ENCODE measurements at regions not wholly inside any gene's neighbourhood (a gene's known extent, or its start where the extent isn't known, plus 50 kb on each side); places are given as distances from the start of the nearest gene placed in this dataset.

- H3K27ac Mint-ChIP-seq = no peak overlapping the region
- no peaks in the 10 kb centered on the region for H3K27me3 Mint-ChIP-seq
- no peaks in the 10 kb centered on the region for H3K9me3 Mint-ChIP-seq
- no peaks in the 10 kb centered on the region for H3K36me3 Mint-ChIP-seq (ENCODE audit: low read depth)
- H3K4me3 Mint-ChIP-seq = no peak overlapping the region
- no peaks in the 10 kb centered on the region for H3K4me1 Mint-ChIP-seq (ENCODE audit: low read depth)
Observed at GRCh38 chr4:123939621-123940020, 543.0 kb downstream of the SPRY1 start.

GRCh38 chr4:123940604-123941003, 544.0 kb downstream of the SPRY1 start:
- no peak overlapping the region for H3K4me3 Mint-ChIP-seq
- no peaks in the 10 kb centered on the region for H3K4me1 Mint-ChIP-seq (ENCODE audit: low read depth)
- H3K36me3 Mint-ChIP-seq (ENCODE audit: low read depth) = no peaks in the 10 kb centered on the region
- no peak overlapping the region for H3K27ac Mint-ChIP-seq
- H3K27me3 Mint-ChIP-seq = no peaks in the 10 kb centered on the region
- no peaks in the 10 kb centered on the region for H3K9me3 Mint-ChIP-seq

- H3K27ac Mint-ChIP-seq = no peak overlapping the region
- H3K4me1 Mint-ChIP-seq (ENCODE audit: low read depth) = no peaks in the 10 kb centered on the region
- no peak overlapping the region for H3K4me3 Mint-ChIP-seq
- H3K36me3 Mint-ChIP-seq (ENCODE audit: low read depth) = no peaks in the 10 kb centered on the region
- no peaks in the 10 kb centered on the region for H3K27me3 Mint-ChIP-seq
- H3K9me3 Mint-ChIP-seq = no peaks in the 10 kb centered on the region
Observed at GRCh38 chr4:123941306-123941705, 544.7 kb downstream of the SPRY1 start.

- peaks cover 3% of the 10 kb centered on the region for H3K9me3 Mint-ChIP-seq
- H3K27me3 Mint-ChIP-seq = no peaks in the 10 kb centered on the region
- H3K4me1 Mint-ChIP-seq (ENCODE audit: low read depth) = no peaks in the 10 kb centered on the region
- no peak overlapping the region for H3K4me3 Mint-ChIP-seq
- no peaks in the 10 kb centered on the region for H3K36me3 Mint-ChIP-seq (ENCODE audit: low read depth)
- no peak overlapping the region for H3K27ac Mint-ChIP-seq
Observed at GRCh38 chr4:123943976-123944375, 547.4 kb downstream of the SPRY1 start.

- no peaks in the 10 kb centered on the region for H3K27me3 Mint-ChIP-seq
- no peaks in the 10 kb centered on the region for H3K4me1 Mint-ChIP-seq (ENCODE audit: low read depth)
- no peak overlapping the region for H3K4me3 Mint-ChIP-seq
- H3K9me3 Mint-ChIP-seq = peaks cover 3% of the 10 kb centered on the region
- no peak overlapping the region for H3K27ac Mint-ChIP-seq
- no peaks in the 10 kb centered on the region for H3K36me3 Mint-ChIP-seq (ENCODE audit: low read depth)
Observed at GRCh38 chr4:123945301-123945700, 548.7 kb downstream of the SPRY1 start.

- no peaks in the 10 kb centered on the region for H3K36me3 Mint-ChIP-seq (ENCODE audit: low read depth)
- peaks cover 3% of the 10 kb centered on the region for H3K9me3 Mint-ChIP-seq
- H3K27ac Mint-ChIP-seq = no peak overlapping the region
- no peaks in the 10 kb centered on the region for H3K4me1 Mint-ChIP-seq (ENCODE audit: low read depth)
- no peaks in the 10 kb centered on the region for H3K27me3 Mint-ChIP-seq
- no peak overlapping the region for H3K4me3 Mint-ChIP-seq
Observed at GRCh38 chr4:123950530-123950929, 553.9 kb downstream of the SPRY1 start.

GRCh38 chr4:123952530-123953274, 556.1 kb downstream of the SPRY1 start:
- no peaks in the 10 kb centered on the region for H3K36me3 Mint-ChIP-seq (ENCODE audit: low read depth)
- no peak overlapping the region for H3K4me3 Mint-ChIP-seq
- no peaks in the 10 kb centered on the region for H3K4me1 Mint-ChIP-seq (ENCODE audit: low read depth)
- no peak overlapping the region for H3K27ac Mint-ChIP-seq
- no peaks in the 10 kb centered on the region for H3K27me3 Mint-ChIP-seq
- H3K9me3 Mint-ChIP-seq = peaks cover 3% of the 10 kb centered on the region

GRCh38 chr4:123953566-123953965, 557.0 kb downstream of the SPRY1 start:
- Mint-ChIP-seq H3K4me3 (no peak overlapping the region), H3K9me3 (peaks cover 3% of the 10 kb centered on the region), H3K27ac (no peak overlapping the region), H3K36me3 (ENCODE audit: low read depth) (no peaks in the 10 kb centered on the region), H3K4me1 (ENCODE audit: low read depth) (no peaks in the 10 kb centered on the region), H3K27me3 (no peaks in the 10 kb centered on the region)

GRCh38 chr4:123954220-123954619, 557.6 kb downstream of the SPRY1 start:
- H3K4me1 Mint-ChIP-seq (ENCODE audit: low read depth) = no peaks in the 10 kb centered on the region
- no peak overlapping the region for H3K27ac Mint-ChIP-seq
- H3K27me3 Mint-ChIP-seq = no peaks in the 10 kb centered on the region
- H3K9me3 Mint-ChIP-seq = no peaks in the 10 kb centered on the region
- no peak overlapping the region for H3K4me3 Mint-ChIP-seq
- no peaks in the 10 kb centered on the region for H3K36me3 Mint-ChIP-seq (ENCODE audit: low read depth)

- Mint-ChIP-seq H3K4me3 (no peak overlapping the region), H3K4me1 (ENCODE audit: low read depth) (no peaks in the 10 kb centered on the region), H3K27me3 (no peaks in the 10 kb centered on the region), H3K9me3 (no peaks in the 10 kb centered on the region), H3K27ac (no peak overlapping the region), H3K36me3 (ENCODE audit: low read depth) (no peaks in the 10 kb centered on the region)
Observed at GRCh38 chr4:123955167-123955800, 558.7 kb downstream of the SPRY1 start.

- no peaks in the 10 kb centered on the region for H3K4me1 Mint-ChIP-seq (ENCODE audit: low read depth)
- H3K27me3 Mint-ChIP-seq = no peaks in the 10 kb centered on the region
- H3K4me3 Mint-ChIP-seq = no peak overlapping the region
- H3K27ac Mint-ChIP-seq = no peak overlapping the region
- no peaks in the 10 kb centered on the region for H3K36me3 Mint-ChIP-seq (ENCODE audit: low read depth)
- H3K9me3 Mint-ChIP-seq = no peaks in the 10 kb centered on the region
Observed at GRCh38 chr4:123956204-123956603, 559.6 kb downstream of the SPRY1 start.

- Mint-ChIP-seq H3K27me3 (no peaks in the 10 kb centered on the region), H3K36me3 (ENCODE audit: low read depth) (no peaks in the 10 kb centered on the region), H3K9me3 (peaks cover 3% of the 10 kb centered on the region), H3K4me3 (no peak overlapping the region), H3K27ac (no peak overlapping the region), H3K4me1 (ENCODE audit: low read depth) (no peaks in the 10 kb centered on the region)
Observed at GRCh38 chr4:123966990-123967769, 570.6 kb downstream of the SPRY1 start.

- H3K27ac Mint-ChIP-seq = no peak overlapping the region
- no peaks in the 10 kb centered on the region for H3K36me3 Mint-ChIP-seq (ENCODE audit: low read depth)
- no peaks in the 10 kb centered on the region for H3K4me1 Mint-ChIP-seq (ENCODE audit: low read depth)
- no peak overlapping the region for H3K4me3 Mint-ChIP-seq
- H3K27me3 Mint-ChIP-seq = no peaks in the 10 kb centered on the region
- H3K9me3 Mint-ChIP-seq = peaks cover 3% of the 10 kb centered on the region
Observed at GRCh38 chr4:123972031-123972430, 575.4 kb downstream of the SPRY1 start.

- Mint-ChIP-seq H3K4me3 (no peak overlapping the region), H3K27me3 (no peaks in the 10 kb centered on the region), H3K36me3 (ENCODE audit: low read depth) (no peaks in the 10 kb centered on the region), H3K27ac (no peak overlapping the region), H3K4me1 (ENCODE audit: low read depth) (no peaks in the 10 kb centered on the region), H3K9me3 (peaks cover 3% of the 10 kb centered on the region)
Observed at GRCh38 chr4:123974386-123975149, 578.0 kb downstream of the SPRY1 start.

- H3K36me3 Mint-ChIP-seq (ENCODE audit: low read depth) = no peaks in the 10 kb centered on the region
- no peaks in the 10 kb centered on the region for H3K4me1 Mint-ChIP-seq (ENCODE audit: low read depth)
- H3K27ac Mint-ChIP-seq = no peak overlapping the region
- no peak overlapping the region for H3K4me3 Mint-ChIP-seq
- no peaks in the 10 kb centered on the region for H3K27me3 Mint-ChIP-seq
- H3K9me3 Mint-ChIP-seq = peaks cover 3% of the 10 kb centered on the region
Observed at GRCh38 chr4:123976285-123976684, 579.7 kb downstream of the SPRY1 start.

Data from stimulated activated naive CD8-positive, alpha-beta T cell treated with anti-CD3 and anti-CD28 coated beads, Interleukin-15, Interleukin-2, amounts not matched to agents 100 ng/mL and 50 ng/mL, for 24 hours (primary cell).